HL-60 (cell line): ENCODE measurements at regions not wholly inside any gene's neighbourhood (a gene's known extent, or its start where the extent isn't known, plus 50 kb on each side); places are given as distances from the start of the nearest gene placed in this dataset.

Experiments used
- CTCF ChIP-seq: IDR thresholded peaks from one replicate; pipeline ENCODE4 v1.5.1; 2011; ENCODE audit warnings: low read length, control low read depth, inconsistent platforms; ENCODE audit not compliant: insufficient read depth
- POLR2AphosphoS5 ChIP-seq: IDR thresholded peaks from 2 replicates; pipeline ENCODE4 v1.6.1; 2012; ENCODE audit warnings: low read depth
- REST ChIP-seq: IDR thresholded peaks from 2 replicates; pipeline ENCODE4 v1.6.1; 2012; ENCODE audit warnings: low read depth; ENCODE audit not compliant: insufficient replicate concordance

GRCh38 chr4:57490520-57491255, 380.5 kb upstream of the IGFBP7 start:
- TF ChIP-seq CTCF (no peak), POLR2AphosphoS5 (no peak), REST (no peak)
